Pancreas (tissue), 10 donors: ENCODE measurements at regions not wholly inside any gene's neighbourhood (a gene's known extent, or its start where the extent isn't known, plus 50 kb on each side); places are given as distances from the start of the nearest gene placed in this dataset.

ENCODE experiments used
- ATAC-seq, 4 donors: fragments of 200-7000 bp; cut with Tn5 transposase; one replicate each; pipeline versions ENCODE4 v1.8.0 to v1.9.1; 2020; ENCODE audit warnings: mild to moderate bottlenecking in 4 of 4, moderate library complexity in 4 of 4
- DNase-seq, 6 donors: peaks; one replicate each; pipeline ENCODE4 v3.0.0-alpha.2; 2020
- FAIRE-seq: peaks from 2 replicates; lab custom pipeline; 2012; peaks lifted over from hg19 to GRCh38; lab: Jason Lieb, UNC
- H3K27ac ChIP-seq, 4 donors: fragments of 200-600 bp; sonication (generic); 1 replicate in 3 of 4; 2 replicates in 1 of 4; pipeline versions ENCODE4 v1.5.0 to v1.8.0; 2020
- H3K27me3 ChIP-seq, 4 donors: fragments of 200-600 bp; one replicate each; pipeline ENCODE4 v1.8.0; 2021
- H3K36me3 ChIP-seq, 3 donors: fragments of 200-600 bp; sonication (generic) in 1 of 3; one replicate each; pipeline versions ENCODE4 v1.5.0 to v1.8.0; 2020 to 2021
- H3K4me1 ChIP-seq, 3 donors: fragments of 200-600 bp; one replicate each; pipeline ENCODE4 v1.8.0; 2021
- H3K4me3 ChIP-seq, 4 donors: fragments of 200-600 bp; sonication (generic) in 2 of 4; one replicate each; pipeline versions ENCODE4 v1.5.0 to v1.8.0; 2020 to 2021
- H3K9me3 ChIP-seq, 4 donors: fragments of 200-600 bp; one replicate each; pipeline ENCODE4 v1.8.0; 2021
- WGBS, 2 donors: extraction: QIAGEN DNeasy Blood & Tissue Kit; methylation state at CpG; one replicate each; pipeline ENCODE4 v1.1.7; 2013; 5-methylcytosine and 5-hydroxymethylcytosine counted together
- intact Hi-C, 3 donors: fragments of 100-400 bp; cut with DNase I; formaldehyde crosslinking; loops; one replicate each; pipeline versions ENCODE4 v1.11.1 to v1.14.2; 2022
- TF ChIP-seq, protein P1 (sequence below), 4 donors: fragments of 200-600 bp; sonication (generic) in 3 of 4; IDR thresholded peaks; one replicate each; pipeline versions ENCODE4 v1.5.0 to v1.8.0; 2021; ENCODE audit warnings: antibody characterized with exemption in 4 of 4
- donor health status: healthy with polysubstance abuse.
- donor health status: DM: no; HTN: no; CAD: no; lungs with moderate emphysema.
- donor health status: DM: no; HTN: no; CAD: no.
- donor health status: control.
- donor health status: control.
- donor health status: Bipolar disorder and iron deficiency.
- donor health status: DM: yes; HTN: yes; CAD: no.
- donor health status: DM: no; HTN: no; CAD: no.
- donor health status: DM: no; HTN: no; CAD: no.
- donor health status: DM: yes; HTN: yes; CAD: no.

DNA sequence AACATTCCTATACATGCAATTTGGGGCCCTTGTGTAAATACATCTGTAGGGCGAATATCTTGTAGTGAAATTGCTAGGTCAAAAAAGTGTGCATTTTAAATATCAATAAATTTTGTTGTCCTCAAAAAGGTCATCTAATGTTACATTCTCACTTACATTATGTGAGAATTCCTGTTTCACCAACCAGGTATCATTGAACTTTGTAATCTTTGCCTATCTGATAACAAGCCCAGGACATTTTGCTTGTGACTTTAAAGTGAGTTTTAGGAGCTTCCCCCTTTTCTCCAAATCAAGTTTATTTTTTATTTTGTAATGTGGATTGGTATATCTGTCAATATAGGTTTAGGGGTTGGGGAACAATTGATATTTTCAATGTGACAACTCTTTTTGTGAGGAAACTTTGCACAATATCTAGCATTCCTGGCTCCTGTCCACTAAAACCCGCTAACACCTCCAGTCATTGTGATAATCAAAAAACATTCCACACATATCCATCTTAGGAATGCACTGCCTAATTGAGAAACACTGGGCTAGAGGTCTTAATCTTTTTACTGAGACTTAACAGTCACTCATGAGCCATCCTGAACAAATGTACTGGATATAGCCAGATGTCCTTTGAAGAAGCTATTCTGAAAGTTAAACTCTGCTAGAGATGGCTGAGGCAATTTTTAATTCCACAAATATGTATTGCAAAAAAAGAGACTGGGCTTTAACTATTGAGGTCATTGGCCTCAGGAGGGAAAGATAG is 72.5 kb upstream of the SLC1A1 start:
- Histone ChIP-seq H3K4me1 (no peaks in the 10 kb centered on the region), H3K27me3 (no peaks in the 10 kb centered on the region), H3K4me3 (no peak overlapping the region), H3K9me3 (no peaks in the 10 kb centered on the region), H3K27ac (no peak overlapping the region), H3K36me3 (no peaks in the 10 kb centered on the region)
- DNase-seq = no peak
- TF ChIP-seq, protein P1, sequence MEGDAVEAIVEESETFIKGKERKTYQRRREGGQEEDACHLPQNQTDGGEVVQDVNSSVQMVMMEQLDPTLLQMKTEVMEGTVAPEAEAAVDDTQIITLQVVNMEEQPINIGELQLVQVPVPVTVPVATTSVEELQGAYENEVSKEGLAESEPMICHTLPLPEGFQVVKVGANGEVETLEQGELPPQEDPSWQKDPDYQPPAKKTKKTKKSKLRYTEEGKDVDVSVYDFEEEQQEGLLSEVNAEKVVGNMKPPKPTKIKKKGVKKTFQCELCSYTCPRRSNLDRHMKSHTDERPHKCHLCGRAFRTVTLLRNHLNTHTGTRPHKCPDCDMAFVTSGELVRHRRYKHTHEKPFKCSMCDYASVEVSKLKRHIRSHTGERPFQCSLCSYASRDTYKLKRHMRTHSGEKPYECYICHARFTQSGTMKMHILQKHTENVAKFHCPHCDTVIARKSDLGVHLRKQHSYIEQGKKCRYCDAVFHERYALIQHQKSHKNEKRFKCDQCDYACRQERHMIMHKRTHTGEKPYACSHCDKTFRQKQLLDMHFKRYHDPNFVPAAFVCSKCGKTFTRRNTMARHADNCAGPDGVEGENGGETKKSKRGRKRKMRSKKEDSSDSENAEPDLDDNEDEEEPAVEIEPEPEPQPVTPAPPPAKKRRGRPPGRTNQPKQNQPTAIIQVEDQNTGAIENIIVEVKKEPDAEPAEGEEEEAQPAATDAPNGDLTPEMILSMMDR (IDR thresholded peaks at IDR 0.05) = no peak
- no peak for ATAC-seq
- 60 to 67% methylated on average over 2 of the region's 2 CpGs for WGBS, 2 donors
- no peak for FAIRE-seq
- intact Hi-C loops = no loop called here

DNA sequence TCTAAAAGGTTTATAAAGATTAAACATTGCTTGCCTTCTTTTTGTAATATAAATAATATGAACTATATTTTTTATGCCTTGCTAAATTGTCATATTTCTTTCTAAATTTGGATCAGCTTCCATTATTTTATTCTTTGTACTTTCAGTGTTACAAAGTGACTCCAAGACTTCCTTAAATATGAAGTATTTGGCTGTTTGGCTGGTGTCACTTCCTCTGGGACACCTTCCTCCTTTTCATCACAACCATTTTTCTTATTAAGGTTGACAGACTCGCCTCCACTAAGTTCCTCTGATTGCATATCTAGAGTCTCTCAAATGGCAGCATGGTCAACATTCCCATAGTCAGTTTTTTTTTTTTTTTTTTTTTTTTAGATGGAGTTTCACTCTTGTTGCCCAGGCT is 73.8 kb upstream of the SLC1A1 start:
- intact Hi-C loops = no loop called here
- no peak for ATAC-seq
- DNase-seq = no peak
- TF ChIP-seq, protein P1 (IDR thresholded peaks at IDR 0.05) = no peak
- FAIRE-seq = no peak
- no peaks in the 10 kb centered on the region for H3K4me1 ChIP-seq
- H3K9me3 ChIP-seq = no peaks in the 10 kb centered on the region
- no peaks in the 10 kb centered on the region for H3K36me3 ChIP-seq
- no peaks in the 10 kb centered on the region for H3K27me3 ChIP-seq
- H3K4me3 ChIP-seq = no peak overlapping the region
- H3K27ac ChIP-seq = no peak overlapping the region
- WGBS, 2 donors = 62 to 64% methylated on average over 1 of the region's 1 CpG

DNA sequence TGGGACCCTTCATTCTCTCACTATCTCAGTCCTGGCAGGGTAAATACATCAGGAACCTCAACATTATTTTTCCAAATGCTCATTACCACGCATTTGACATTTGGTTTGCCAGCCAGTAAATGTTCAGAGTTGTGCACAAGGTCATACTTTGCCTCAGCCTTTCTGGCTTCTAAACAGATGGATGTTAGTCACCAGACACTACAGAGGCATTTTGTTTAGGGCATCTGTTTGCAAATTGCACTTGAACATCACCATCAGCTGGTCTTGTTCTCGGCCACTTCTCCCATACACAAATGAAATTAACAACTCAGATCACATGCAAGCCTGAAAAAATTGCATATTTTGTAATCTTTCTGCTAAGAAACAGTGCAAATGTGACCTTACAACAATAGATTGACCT is 75.0 kb upstream of the SLC1A1 start:
- Histone ChIP-seq H3K27me3 (no peaks in the 10 kb centered on the region), H3K36me3 (no peaks in the 10 kb centered on the region), H3K27ac (no peak overlapping the region), H3K4me3 (no peak overlapping the region), H3K4me1 (no peaks in the 10 kb centered on the region), H3K9me3 (no peaks in the 10 kb centered on the region)
- intact Hi-C loops = no loop called here
- ATAC-seq (no peak), DNase-seq (no peak), FAIRE-seq (no peak)
- 51 to 58% methylated on average over 2 of the region's 2 CpGs for WGBS, 2 donors
- TF ChIP-seq, protein P1 (IDR thresholded peaks at IDR 0.05) = no peak

DNA sequence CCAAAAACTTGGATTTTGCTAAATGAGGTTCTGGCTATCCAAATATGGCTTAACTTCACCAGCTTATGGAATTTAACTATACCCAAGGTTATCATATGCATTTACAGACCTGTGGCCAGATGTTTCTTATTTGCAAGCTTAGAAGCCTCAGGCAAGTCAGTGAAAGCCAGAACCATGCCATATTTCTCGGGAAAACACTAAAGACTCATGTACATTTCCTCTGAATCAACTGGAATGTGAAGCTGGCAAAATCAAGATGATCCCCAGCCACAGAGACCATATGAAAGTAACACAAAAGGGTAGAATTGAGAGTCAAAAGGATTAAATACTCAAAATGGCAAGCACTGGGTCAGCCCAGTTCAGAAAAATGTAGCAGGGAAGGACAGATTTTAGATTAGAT is 76.4 kb upstream of the SLC1A1 start:
- no peaks in the 10 kb centered on the region for H3K9me3 ChIP-seq
- no peaks in the 10 kb centered on the region for H3K4me1 ChIP-seq
- ATAC-seq (no peak), DNase-seq (no peak), FAIRE-seq (no peak)
- no peaks in the 10 kb centered on the region for H3K36me3 ChIP-seq
- H3K27me3 ChIP-seq = no peaks in the 10 kb centered on the region
- TF ChIP-seq, protein P1 (IDR thresholded peaks at IDR 0.05) = no peak
- 58 to 69% methylated on average over 1 of the region's 1 CpG for WGBS, 2 donors
- no peak overlapping the region for H3K27ac ChIP-seq
- intact Hi-C loops = no loop called here
- H3K4me3 ChIP-seq = no peak overlapping the region

DNA sequence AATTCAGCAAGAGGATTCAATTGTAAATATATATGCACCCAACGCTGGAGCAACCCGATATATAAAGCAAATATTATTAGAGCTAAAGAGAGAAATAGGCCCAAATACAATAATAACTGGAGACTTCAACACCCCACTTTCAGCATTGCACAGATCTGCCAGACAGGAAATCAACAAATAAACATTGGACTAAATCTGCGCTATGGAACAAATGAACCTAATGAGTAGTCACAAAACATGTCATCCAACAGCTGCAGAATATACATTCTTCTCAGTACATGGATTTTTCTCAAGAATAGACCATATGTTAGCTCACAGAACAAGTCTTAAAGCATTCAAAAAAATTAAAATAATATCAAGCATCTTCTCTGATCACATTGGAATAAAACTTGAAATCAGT is 86.1 kb upstream of the SLC1A1 start:
- no peaks in the 10 kb centered on the region for H3K27me3 ChIP-seq
- intact Hi-C loops = no loop called here
- DNase-seq (no peak), FAIRE-seq (no peak), ATAC-seq (no peak)
- TF ChIP-seq, protein P1 (IDR thresholded peaks at IDR 0.05) = no peak
- no peaks in the 10 kb centered on the region for H3K4me1 ChIP-seq
- no peaks in the 10 kb centered on the region for H3K36me3 ChIP-seq
- WGBS, 2 donors = 80 to 84% methylated on average over 3 of the region's 3 CpGs
- no peaks in the 10 kb centered on the region for H3K9me3 ChIP-seq
- no peak overlapping the region for H3K4me3 ChIP-seq
- no peak overlapping the region for H3K27ac ChIP-seq
